Epithelial cell of esophagus (primary cell): ENCODE measurements at regions not wholly inside any gene's neighbourhood (a gene's known extent, or its start where the extent isn't known, plus 50 kb on each side); places are given as distances from the start of the nearest gene placed in this dataset.

ENCODE experiments used
- DNase-seq: peaks from one replicate; pipeline ENCODE4 v3.0.0; 2010; ENCODE audit warnings: low read depth
- H3K4me3 ChIP-seq: 2 replicates; pipeline ENCODE4 v1.5.1; 2011; ENCODE audit warnings: mild to moderate bottlenecking, low read length, control low read depth
- CTCF ChIP-seq: IDR thresholded peaks from 2 replicates; pipeline ENCODE4 v1.5.1; 2011; ENCODE audit warnings: low read depth, mild to moderate bottlenecking, low read length, control low read depth, inconsistent platforms; ENCODE audit not compliant: insufficient read depth; ENCODE audit errors: missing control alignments

DNA sequence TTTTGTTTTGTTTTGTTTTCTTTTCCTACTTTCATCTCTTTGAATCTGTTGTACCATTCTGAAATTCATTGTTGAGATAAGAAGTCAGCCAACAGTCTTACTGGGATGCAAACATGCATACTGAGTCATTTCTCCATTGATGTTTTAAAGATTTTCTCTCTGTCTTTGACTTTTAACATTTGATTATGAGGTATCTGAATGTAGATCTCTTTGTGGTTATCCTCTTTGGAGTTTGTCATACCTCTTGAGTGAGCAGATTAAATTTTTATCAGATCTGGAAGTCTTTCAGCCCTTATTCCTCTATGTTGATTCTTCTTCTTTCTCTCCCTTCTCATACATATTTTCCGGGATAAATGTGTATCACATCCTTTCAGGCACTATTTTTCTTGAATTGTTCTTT, 406.9 kb upstream of the NCAM2 start:
- no peak for DNase-seq
- no peak overlapping the region for H3K4me3 ChIP-seq
- TF ChIP-seq CTCF = no peak

DNA sequence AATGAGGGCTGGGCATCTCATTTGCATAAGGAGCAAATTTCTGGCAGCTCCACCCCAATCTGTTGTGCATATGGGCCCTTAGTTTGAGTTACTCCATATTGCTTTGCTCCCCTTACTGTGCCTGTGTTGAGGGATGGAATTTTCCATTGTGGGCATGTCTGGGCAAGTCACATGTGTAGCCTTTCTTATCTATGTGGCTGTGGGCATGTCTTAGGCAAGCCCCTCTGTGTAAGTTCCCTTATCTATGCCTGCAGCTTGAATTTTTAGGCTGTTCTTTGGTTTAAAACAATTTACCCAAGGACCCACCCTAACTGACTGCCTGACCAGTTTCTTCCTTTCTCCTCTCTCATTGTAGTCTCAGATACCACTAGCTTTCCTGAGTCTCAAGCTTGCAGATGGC, 405.7 kb upstream of the NCAM2 start:
- DNase-seq = peak; percentile 38
- H3K4me3 ChIP-seq = no peak overlapping the region
- no peak for TF ChIP-seq CTCF

DNA sequence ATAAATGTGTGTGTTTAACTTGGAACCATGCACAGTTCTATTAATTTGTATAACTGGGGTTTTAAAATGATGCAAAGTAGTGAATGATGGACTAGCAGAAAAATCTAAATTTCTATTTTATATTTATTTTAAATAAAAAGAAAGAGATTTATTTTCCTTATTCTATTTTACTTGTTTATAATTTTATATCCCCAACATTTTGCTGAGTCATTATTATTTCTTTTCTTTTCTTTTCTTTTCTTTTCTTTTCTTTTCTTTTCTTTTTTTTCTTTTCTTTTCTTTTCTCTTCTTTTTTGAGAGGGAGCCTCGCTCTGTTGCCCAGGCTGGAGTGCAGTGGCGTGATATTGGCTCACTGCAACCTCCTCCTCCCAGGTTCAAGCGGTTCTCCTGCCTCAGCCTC, 395.0 kb upstream of the NCAM2 start:
- H3K4me3 ChIP-seq = no peak overlapping the region
- no peak for TF ChIP-seq CTCF
- no peak for DNase-seq

GRCh38 chr21:20611008-20611407, 387.2 kb upstream of the NCAM2 start:
- no peak overlapping the region for H3K4me3 ChIP-seq
- no peak for DNase-seq
- no peak for TF ChIP-seq CTCF

GRCh38 chr21:20613654-20614053, 384.6 kb upstream of the NCAM2 start:
- H3K4me3 ChIP-seq = no peak overlapping the region
- DNase-seq = no peak
- TF ChIP-seq CTCF = no peak

GRCh38 chr21:20617130-20617529, 381.1 kb upstream of the NCAM2 start:
- DNase-seq = no peak
- no peak overlapping the region for H3K4me3 ChIP-seq
- no peak for TF ChIP-seq CTCF

- no peak for TF ChIP-seq CTCF
- H3K4me3 ChIP-seq = no peak overlapping the region
- DNase-seq = no peak
These were observed 379.3 kb upstream of the NCAM2 start for GRCh38 chr21:20618878-20619277.
